ENCODE measurements at regions not wholly inside any gene's neighbourhood (a gene's known extent, or its start where the extent isn't known, plus 50 kb on each side); places are given as distances from the start of the nearest gene placed in this dataset.
A peak's percentile ranks its signal among the peaks of the same experiment; 100 is the strongest.
"Not testable (repeated sequence)": the region's sequence is repeated elsewhere in the genome, so short reads cannot be mapped to it uniquely, and the experiment has no call there.

DNA sequence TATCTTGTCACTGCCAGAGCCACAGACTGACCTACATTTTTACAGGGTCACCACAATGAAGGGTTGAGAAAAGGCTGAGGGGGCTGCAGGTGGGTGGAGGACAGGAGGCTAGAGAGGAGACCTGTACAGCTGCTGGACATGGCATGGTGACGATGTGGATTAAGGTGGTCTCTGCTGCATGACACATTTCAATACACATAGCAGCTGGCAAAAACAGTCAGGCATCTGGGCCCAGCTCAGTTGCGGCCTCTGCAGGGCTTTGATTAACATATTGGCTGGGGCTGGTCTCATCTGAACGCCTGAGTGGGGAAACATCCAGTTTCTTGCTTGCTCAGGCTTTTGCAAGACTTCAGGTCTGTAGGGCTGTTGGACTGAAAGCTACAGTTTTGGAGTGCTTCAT is 265.4 kb upstream of the FOXF1 start:
- DNase-seq: no peak

DNA sequence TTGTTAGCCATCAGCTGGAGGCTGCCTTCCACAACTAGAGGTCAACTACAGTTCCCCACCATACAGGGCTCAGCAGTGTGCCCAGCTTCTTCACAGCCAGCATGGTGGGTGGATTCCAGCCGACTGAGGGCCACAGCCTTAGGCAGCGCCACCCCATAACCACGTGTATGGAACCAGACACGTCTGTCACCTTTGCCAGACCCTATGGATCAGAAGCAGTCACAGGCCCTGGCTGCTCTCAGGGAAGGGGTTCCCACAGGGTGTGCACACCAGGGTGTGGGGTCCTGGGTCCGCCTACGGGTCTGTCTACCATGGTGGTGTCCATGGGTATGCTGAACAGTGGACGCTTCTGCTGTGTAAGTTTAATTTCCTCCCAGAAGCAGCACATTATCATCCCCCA is 265.0 kb upstream of the FOXF1 start:
- DNase-seq: no peak

DNA sequence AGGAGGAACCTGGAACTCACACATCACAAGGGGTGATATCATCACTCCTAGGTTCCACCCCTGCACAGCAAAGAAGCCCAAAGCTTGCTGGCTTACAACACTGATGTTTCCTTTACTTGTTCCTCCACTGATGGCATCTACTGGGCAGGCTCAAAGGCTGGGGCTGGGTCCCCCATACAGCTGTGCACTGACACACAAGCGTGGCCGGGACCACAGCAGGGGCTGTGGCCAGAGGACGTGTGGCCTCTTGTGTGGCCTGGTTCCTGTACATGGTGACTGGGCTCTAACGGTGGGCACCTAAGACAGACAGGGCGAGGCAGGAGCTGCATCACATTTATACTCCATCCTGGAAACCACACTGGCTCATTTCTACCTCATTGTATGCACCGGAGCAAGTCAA is 264.4 kb upstream of the FOXF1 start:
- DNase-seq: no peak

DNA sequence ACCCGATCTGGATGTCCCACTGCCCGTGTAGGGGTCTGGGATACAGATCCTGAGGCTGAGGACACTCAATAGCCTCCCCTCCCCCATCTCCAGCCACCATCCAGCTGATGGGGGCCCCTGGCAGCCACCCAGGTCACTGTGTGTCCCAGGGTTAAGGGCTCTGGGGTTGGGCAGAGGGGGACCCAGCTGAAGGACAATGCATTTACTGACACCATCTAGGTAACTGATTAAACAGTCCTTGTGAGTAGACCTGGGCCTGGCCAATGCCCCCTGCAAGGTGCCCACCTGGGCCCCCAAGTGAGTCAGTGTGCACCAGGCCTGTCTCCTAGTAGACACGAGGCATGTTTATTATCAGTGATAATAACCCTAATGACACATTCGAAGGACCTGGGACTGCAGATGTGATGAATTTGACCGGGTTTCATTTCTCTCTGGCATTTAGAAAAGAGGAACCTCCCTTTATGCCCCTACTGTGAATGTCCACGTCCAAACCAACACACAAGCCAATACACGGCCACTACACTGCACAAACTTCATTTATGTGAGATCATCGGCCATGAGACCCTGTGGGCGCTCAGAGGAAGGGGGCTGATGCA is 261.9 kb upstream of the FOXF1 start:
- no peak for DNase-seq

DNA sequence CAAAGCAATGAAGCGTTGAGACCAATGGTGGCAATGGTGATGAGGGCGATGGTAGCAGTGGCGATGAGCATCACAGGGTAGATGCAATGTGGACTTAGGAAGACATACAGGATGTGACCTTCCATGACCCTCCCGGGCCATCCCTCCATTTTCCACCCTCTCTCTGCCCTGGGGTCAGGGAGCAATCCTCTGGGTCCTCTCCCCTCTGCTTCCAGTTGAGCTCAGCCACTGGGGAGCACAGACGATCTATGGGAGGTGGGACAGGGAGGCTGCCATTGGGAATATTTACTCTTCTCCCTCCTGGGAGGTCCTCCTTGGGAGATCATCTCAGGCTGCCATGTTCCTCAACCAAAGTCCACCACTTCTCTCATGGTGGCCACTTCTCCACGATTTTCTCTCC is 260.7 kb upstream of the FOXF1 start:
- DNase-seq: no peak

DNA sequence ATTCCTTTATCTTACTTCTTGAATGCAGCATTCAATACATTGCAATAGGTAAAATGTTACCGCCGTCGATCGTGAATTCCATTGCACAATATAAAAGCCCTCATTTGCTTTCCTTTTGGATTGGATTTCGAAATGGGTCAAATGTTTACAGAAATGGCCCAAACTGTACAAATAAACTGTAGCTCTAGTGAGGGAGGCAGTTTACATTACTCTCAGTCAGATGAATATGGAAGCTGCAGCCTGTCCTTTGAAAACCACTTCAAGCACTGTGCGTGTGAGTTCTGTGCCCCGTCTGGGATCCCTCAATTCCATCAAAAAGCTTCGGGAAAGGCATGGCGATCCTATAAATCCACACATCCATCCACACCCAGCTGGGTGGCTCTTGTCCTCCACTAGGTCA is 258.6 kb upstream of the FOXF1 start:
- DNase-seq: no peak

DNA sequence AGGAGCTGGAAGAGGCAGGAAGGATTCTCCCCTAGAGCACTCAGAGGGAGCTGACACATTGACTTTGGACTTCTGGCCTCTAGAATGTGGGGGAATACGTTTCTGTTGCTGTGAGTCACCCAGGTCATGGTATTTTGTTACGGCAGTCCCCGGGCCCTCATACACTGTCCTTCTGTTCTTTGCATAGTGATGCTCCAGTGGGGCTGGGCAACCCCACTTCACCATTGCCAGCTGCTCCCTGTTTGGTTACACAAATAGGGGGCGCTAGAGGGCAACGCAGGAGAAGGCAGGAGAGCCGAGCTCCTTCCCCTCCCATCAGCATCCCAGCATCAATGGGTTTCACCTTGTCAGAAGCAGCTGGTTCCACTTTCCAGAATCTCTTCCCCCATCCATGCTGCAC is 257.7 kb upstream of the FOXF1 start:
- peak; percentile 6 for DNase-seq

DNA sequence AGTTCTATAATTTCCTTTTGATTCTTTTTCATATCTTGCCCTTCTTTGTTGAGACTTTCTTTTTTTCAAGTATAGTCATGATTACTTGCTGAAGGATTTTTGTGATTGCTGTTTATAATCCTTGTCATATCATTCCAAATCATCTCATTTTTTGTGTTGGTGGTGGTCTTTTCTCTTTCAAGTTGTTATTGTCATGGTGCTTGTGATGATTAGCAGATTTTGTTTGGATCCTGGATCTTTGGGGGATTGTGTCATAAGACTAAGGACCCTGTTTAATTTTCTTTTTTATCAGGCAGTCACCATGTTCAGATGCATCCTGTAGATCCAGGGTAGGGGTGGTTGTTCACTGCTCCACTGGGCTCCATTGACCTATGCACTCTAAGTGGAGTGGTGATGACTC is 254.4 kb upstream of the FOXF1 start:
- DNase-seq: no peak

DNA sequence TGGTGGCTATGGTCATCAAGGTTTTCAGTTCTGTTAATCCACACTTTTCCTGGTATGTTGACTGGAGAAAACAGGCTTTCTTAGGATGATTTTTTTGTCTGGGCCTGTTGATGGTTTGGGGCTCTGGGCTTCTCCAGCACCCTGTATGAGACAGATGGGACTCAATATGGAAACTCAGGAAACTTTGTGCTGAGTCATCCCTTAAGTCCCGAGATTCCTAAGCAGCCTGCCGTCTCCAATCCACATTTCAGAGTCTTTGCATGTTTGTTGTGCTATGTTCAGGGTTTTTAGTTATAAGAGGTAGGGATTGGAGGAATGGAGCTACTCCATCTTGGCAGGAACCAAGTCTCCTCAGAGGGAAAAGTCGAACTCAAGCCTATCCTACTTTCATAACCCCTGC is 253.3 kb upstream of the FOXF1 start:
- no peak for DNase-seq

DNA sequence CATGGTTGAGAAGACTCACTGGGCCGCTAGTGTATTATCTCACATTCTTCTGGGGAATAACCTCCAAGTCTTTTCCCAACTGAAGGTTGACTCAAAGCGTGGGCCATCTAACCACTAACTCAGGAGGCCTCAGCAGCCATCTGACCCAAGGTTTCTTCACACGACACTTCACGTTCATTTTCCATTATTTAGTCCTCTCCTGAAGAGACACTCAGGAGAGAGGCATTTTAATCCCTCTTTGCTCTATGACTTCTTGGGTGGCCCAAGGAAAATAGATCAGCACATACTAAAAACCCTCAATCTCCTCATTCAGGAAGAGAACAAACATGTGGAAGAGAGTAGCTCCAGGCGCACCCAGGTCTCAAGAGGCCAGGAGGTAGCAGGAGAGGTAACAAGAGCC is 252.8 kb upstream of the FOXF1 start:
- no peak for DNase-seq

DNA sequence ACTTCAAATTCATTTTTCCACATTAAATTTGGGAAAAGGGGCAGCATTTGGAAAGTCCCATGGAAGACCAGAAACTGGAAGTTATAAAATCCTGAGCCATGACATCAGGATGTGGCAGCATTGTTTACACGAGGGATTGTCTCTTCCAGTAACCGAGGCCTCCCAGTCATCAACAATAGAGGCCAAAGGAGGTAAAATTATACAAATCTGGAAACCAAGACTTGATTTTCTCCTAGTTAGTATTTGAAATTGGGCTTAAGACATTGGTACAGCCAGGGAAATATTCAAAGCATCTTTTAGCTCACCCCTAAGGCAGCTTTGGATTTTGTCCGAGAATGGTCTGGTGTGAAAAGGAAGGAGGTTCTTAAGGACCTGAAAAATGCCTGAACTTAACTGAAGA is 251.6 kb upstream of the FOXF1 start:
- DNase-seq: no peak

DNA sequence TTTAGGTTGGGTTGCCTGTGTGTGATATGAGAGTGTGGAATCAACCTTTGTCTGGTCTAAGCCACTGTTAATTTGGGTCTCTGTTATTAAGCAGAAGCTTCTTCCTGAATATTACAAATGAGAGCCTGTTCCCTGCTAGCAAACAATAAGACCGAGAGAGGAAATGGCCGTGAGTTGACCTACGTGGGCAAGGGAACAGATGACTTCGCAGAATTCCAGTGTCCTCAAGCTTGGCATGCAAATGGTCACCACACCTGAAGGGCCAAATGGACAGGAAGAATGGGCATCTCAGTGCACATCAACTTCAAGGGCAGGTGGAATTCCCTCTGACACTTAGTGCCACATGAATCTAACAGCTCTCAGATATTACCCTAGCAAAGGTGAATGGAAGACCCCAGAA is 250.8 kb upstream of the FOXF1 start:
- no peak for DNase-seq

DNA sequence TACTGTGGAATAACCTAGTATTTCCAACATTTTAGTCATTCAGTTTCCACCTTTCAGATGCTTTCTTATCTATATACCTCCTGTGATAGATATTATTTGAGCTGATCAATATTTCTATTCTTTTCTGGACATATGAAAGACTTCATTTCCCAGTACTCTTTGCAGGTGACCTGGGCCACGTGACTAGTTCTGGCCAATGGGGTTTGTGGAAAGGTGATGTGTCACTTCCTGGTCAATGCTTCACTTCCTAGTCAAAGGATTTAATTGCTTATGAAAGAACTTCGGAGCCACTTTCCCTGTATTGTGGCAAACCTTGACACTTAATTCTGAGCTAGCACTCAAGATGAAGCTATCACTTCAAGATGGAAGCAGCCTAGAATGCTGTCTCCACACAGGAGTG is 248.9 kb upstream of the FOXF1 start:
- no peak for DNase-seq

DNA sequence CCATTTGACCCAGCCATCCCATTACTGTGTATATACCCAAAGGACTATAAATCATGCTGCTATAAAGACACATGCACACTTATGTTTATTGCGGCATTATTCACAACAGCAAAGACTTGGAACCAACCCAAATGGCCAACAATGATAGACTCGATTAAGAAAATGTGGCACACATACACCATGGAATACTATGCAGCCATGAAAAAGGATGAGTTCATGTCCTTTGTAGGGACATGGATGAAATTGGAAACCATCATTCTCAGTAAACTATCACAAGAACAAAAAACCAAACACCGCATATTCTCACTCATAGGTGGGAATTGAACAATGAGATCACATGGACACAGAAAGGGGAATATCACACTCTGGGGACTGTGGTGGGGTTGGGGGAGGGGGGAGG is 242.7 kb upstream of the FOXF1 start:
- not testable (repeated sequence) for DNase-seq

DNA sequence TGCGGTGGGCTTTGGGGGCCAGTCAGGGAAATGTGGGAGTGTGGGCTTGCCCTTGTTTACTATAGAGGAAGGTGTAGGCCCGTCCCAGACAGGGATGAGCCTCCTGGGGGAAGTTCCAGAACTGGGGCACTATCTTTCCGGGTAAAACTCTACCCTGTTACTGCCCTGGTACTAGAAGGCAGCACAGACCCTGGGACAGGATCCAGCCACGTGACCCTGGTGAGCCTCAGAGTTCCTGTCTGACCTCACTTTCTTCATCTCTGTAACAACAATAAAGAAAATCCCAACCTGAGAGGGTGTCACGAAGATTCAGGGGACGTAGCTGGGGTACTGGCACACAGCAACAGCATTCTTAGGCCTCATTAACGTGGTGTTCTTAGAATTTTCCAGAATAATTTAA is 239.6 kb upstream of the FOXF1 start:
- no peak for DNase-seq

DNA sequence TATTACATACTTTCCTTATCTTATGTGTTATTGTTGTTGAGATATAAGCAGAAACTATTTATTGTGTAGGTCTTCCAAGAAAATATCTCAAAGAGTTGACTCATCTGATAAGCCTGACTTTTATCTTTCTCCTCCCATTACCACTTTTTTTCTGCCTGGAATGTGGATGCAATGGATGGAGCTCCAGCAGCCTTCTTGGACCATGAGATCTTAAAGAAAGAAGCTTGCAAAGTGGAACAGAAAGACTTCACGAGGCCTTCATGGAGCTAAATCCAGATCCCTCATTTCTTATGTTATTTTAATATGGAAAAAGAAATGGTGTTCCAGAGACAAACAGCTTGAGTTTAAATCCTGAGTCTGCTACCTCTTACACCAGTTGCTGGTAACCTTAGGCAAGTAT is 237.6 kb upstream of the FOXF1 start:
- DNase-seq: no peak

DNA sequence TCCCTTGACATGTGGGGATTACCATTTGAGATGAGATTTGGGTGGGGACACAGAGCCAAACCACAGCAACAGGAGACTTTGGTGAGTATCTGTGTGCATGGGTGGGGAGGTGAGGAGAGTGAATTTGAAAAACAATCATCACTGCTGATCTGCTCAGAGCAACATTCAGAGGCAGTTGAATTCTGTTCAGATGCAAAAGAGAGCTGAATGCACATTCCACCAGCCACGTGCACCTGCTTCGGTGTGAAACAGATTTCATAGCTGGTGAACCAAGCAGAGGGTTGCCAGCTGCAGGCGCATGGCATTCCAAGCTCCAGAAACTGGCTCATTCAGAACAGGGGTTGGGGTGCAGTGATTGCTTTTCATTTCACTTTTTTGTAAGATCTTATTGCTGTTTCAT is 233.1 kb upstream of the FOXF1 start:
- no peak for DNase-seq

DNA sequence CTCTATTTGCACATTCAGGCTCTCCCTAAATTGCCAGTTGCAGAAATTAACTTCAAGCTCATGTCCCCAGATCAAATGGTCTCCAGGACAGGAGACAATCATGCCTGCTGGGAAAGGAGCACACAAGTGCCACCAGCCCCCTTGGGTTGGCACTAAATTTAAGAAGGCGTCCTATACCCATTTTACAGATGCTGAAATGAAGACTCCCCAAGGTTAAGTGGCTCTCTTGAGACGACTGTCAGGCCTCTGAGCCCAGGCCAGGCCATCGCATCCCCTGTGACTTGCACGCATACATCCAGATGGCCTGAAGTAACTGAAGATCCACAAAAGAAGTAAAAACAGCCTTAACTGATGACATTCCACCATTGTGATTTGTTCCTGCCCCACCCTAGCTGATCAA is 232.5 kb upstream of the FOXF1 start:
- not testable (repeated sequence) for DNase-seq

DNA sequence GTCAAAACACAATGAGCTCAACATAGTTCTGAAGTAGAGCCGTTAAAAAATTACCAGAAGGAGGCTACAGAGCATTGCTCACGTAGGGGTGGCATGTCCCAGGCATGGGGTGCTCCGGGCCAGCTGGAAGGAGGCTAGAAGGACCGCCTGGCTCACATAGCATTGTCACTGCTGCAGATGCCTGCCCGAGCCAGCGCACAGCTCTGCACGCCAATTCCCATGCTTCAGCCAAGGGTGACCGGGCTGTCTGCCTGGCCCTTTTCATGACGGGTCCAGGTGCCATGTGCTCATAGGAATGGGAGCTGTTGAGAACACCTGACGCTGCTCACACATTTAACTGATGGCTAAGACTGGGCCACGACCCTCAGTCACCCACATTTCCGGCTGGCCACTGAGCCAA is 228.9 kb upstream of the FOXF1 start:
- no peak for DNase-seq

DNA sequence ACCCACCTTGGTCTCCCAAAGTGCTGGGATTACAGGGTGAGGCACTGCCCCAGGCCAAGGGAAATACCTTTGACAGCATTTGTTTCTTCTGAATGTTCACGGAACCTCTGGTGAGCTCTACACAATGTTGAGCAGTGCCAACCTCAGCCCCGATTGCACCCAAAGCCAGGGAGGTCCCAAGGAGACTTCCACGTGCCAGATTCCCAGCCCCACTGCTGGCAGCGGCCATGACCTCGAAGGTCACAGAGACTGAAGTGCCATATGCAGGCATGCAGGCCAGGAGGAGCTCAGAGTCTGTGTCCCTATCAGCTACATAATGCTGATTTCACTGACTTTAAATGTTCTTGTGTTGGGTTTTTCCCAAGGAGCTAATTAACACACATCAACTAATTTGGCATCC is 226.4 kb upstream of the FOXF1 start:
- DNase-seq: no peak

DNA sequence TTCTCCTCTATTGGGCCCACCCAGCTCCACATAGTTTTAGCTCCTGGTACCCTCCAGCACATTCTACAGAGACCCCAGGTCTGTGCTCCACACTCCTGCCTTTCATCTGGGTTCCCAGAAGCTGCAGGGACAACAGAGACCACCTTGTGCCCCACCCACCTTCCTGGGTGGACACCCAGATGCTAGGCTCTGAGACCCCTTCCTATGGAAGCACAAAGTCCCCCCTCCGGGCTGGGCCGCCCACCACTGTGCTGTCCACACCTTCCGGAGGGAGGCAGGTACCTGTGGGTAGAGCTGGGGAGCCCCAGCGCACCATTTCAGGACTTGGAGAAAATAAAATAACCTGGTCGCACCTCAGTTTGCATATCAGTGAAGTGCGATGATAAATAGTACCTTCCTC is 224.9 kb upstream of the FOXF1 start:
- no peak for DNase-seq

DNA sequence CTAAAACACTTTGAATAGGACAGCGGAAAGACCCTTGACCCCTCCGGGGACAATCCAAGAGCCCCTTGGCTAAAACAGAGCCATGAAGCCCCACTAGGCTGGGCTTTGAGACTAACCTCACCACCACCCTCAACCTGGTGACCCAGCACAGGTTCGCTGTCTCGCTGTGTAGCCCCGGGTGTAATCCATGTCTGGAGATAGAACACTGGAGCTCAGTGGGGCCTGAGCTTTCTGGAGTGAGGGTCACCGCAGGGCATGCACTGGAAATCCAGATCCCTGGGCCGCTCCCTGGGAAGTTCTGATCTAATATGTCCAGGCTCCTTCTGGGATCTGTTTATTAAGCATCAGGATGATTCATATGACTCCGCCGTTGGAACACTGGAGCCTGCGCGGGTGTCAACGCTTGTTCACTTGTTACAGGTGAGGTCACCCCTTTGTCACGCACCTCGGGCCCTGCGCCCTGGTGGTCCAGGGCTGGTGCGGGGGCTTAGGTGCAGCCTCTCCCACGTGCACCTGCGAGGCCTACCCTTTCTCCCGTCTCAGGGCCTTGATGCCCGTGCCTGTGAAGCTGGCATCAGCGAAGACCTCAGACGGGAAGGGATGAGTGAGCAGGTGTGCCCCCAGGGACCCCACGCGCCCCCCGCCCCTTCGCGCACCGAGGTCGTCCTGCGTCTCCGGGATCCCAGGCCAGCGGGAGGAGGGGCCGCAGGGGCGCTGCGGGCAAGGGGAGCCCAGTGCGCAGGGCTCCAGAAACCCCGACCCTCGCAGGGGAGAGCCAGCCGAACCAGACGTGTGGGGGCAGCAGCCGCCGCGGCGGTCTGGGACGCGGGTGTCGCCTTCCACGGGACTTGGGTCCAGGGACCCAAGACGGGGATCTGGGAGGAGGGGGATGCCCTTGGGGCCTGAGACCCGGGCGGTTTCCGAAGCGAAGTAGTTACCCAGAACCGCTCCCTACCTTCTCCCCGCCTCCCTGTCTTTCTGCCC is 224.1 kb upstream of the FOXF1 start:
- no peak for DNase-seq

DNA sequence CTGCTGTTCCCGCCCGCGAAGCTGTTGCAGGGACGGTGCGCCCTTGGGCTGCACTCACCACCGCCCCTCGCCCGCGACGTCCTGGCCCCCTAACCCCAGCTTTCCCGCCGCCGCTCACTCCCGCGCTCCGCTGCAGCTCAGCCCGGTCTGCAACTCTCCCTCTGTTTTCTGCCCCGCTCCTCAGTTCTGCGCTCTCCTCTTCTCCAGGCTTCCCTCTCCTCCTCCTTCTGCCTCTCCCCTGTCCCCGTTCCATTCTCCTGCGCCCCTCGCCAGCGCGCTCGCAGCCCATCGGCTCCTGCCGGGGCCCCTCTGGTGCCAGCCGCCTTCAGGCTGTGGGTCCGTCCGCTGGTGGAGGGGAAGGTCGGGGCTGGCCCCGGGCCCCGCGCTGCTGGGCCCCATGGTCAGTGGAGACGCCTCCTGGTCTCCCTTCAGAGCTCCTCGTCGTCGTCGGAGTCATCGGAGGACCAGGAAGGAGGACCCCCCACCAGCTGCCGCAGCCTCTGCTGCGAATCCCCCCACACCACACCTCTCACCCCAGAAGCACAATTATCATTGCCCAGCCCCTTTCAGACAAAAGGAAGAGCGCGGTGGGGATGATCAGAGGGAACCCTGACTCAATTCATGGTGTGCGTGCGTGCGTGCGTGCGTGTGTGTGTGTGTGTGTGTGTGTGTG is 223.2 kb upstream of the FOXF1 start:
- no peak for DNase-seq

DNA sequence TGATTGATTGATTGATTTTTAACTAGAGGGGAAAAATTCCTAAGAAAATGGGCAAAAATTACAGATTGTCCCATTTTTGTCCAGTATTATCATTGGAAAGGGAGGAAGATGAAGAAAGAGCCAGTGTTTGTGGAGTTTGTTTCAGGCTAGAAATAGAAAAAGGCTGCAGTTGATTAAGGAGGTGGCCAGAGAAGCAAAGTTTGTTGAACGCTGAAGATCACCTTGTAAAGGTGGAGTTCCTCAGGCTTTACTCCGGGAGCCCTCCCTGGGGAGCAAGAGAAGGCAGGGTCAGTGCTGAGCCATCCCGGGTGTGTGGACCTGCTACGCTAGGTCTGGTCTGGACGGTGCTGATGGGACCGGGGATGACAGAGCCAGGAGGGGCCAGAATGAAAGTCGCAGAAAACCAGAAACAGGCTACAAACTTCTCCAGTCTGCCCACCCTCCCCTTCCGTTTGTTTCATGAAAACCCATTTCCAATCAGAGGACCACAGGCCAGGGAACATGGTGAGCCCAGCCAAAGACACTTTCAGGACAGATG is 222.6 kb upstream of the FOXF1 start:
- no peak for DNase-seq

Measured in DMS53 (cell line).